ENCODE measurements at regions not wholly inside any gene's neighbourhood (a gene's known extent, or its start where the extent isn't known, plus 50 kb on each side); places are given as distances from the start of the nearest gene placed in this dataset.

DNA sequence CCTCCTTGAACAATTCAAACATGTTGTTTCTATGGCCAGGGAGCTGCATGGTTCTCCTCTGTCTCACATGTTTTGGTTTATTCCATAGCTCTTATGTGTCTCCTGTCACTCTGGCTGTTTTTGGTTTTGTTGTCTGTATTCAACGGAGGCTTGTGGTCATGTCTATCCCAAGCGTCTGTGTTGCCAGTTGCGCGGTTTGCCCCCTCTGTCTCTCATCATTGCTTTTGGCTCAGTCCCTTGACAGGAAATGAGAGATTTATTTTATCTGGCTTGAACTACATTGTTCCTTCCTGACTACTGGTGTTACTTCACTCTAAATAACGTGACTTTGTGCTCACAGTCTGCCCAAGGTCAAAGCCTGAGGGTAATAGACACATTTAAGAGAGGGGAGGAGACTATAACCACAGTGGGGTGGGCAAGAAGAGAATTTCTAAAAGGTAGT, 96.4 kb upstream of the SOX5 start:
- intact Hi-C loops (cut with micrococcal nuclease), result no loop called here
- Mint-ChIP-seq H3K4me1 (ENCODE audit: low read depth) (no peaks in the 10 kb centered on the region), H3K9me3 (no peaks in the 10 kb centered on the region), H3K4me3 (no peak overlapping the region), H3K27me3 (no peaks in the 10 kb centered on the region), H3K27ac (no peak overlapping the region), H3K36me3 (ENCODE audit: low read depth) (no peaks in the 10 kb centered on the region)
- TF ChIP-seq, protein P1, sequence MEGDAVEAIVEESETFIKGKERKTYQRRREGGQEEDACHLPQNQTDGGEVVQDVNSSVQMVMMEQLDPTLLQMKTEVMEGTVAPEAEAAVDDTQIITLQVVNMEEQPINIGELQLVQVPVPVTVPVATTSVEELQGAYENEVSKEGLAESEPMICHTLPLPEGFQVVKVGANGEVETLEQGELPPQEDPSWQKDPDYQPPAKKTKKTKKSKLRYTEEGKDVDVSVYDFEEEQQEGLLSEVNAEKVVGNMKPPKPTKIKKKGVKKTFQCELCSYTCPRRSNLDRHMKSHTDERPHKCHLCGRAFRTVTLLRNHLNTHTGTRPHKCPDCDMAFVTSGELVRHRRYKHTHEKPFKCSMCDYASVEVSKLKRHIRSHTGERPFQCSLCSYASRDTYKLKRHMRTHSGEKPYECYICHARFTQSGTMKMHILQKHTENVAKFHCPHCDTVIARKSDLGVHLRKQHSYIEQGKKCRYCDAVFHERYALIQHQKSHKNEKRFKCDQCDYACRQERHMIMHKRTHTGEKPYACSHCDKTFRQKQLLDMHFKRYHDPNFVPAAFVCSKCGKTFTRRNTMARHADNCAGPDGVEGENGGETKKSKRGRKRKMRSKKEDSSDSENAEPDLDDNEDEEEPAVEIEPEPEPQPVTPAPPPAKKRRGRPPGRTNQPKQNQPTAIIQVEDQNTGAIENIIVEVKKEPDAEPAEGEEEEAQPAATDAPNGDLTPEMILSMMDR (IDR thresholded peaks at IDR 0.05), result no peak
- CTCF ChIA-PET, result no interaction called here
- ATAC-seq, result no peak
- POLR2A ChIA-PET, result no interaction called here
- no peak for DNase-seq

DNA sequence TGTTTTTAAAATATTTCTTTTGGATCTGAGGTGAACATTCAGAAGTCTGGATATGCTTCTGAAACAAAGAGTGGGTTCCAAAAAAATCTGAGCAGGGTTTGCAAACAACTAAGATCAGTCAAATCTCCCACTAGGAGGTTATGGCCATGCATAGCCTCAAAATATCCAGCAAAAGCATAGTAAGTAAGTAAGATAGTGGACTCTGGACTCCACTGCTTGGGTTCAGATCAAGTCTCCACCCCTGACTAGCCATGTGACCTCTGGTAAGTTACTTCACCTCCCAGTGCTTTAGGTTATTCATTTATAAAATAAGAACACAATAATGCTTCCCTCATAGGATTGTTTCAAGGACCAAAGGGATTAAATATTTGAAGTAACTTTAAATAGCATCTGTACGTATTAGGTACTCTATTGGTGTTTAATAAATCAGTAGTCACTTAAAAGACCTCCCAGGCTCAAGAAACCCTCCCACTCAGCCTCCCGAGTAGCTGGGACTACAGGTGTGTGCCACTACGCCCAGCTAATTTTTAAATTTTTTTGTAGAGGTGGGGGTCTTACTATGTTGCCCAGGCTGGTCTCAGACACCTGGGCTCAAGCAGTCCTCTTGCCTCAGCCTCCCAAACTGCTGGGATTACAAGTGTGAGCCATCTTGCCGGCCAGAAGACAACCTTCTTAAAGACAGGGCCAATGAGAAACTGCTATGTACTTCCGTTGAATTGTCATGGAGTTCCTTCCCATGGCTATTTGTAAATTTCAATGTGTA, 95.7 kb upstream of the SOX5 start:
- H3K9me3 Mint-ChIP-seq, result no peaks in the 10 kb centered on the region
- ChIA-PET POLR2A (no interaction called here), CTCF (no interaction called here)
- no peaks in the 10 kb centered on the region for H3K4me1 Mint-ChIP-seq (ENCODE audit: low read depth)
- no peaks in the 10 kb centered on the region for H3K27me3 Mint-ChIP-seq
- H3K36me3 Mint-ChIP-seq (ENCODE audit: low read depth), result no peaks in the 10 kb centered on the region
- H3K27ac Mint-ChIP-seq, result no peak overlapping the region
- TF ChIP-seq, protein P1 (IDR thresholded peaks at IDR 0.05), result no peak
- no peak overlapping the region for H3K4me3 Mint-ChIP-seq
- DNase-seq (no peak), ATAC-seq (no peak)
- intact Hi-C loops (cut with micrococcal nuclease), result no loop called here

DNA sequence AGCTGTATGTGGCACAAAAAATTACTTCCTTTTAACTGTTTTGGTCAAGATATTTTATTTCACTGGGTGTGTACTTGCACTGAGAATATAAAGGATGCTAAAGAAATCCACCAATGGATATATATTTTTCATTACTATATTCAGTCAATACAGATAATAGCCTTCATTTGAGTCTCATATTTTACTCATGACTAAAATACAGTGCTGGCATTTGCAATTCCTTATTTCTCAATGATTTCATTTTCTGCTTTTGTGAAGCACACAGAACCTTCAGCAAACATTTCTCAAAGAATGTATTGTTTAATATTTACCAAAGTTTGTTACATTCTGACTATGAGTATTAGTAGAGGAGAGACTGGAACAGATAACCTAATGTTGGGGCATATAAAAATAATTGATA, 93.2 kb upstream of the SOX5 start:
- Mint-ChIP-seq H3K27me3 (no peaks in the 10 kb centered on the region), H3K4me3 (no peak overlapping the region), H3K36me3 (ENCODE audit: low read depth) (no peaks in the 10 kb centered on the region), H3K9me3 (no peaks in the 10 kb centered on the region), H3K4me1 (ENCODE audit: low read depth) (no peaks in the 10 kb centered on the region), H3K27ac (no peak overlapping the region)
- TF ChIP-seq, protein P1 (IDR thresholded peaks at IDR 0.05), result no peak
- ATAC-seq (no peak), DNase-seq (no peak)
- ChIA-PET POLR2A (no interaction called here), CTCF (no interaction called here)
- intact Hi-C loops (cut with micrococcal nuclease), result no loop called here

DNA sequence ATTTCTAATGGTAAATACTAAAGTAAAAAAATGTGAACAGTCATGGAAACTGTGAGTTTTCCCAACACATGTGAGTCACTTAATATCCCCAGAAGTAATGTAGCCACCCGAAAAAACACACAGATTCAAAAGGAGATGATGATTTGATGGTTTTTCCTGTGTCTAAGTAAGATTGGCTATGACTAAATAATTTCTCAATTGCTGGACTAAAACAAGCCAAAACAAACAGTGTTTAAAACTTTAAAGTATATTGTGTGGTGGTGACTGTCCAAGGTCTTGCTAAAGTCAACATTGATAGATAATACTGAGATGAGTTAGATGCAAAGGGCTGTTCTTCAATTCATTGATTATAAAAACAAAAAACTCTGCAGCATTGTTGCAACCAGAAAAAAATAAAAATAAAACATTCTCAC, 89.6 kb upstream of the SOX5 start:
- Mint-ChIP-seq H3K27ac (no peak overlapping the region), H3K4me1 (ENCODE audit: low read depth) (no peaks in the 10 kb centered on the region), H3K36me3 (ENCODE audit: low read depth) (no peaks in the 10 kb centered on the region), H3K9me3 (no peaks in the 10 kb centered on the region), H3K27me3 (no peaks in the 10 kb centered on the region), H3K4me3 (no peak overlapping the region)
- ChIA-PET POLR2A (no interaction called here), CTCF (no interaction called here)
- ATAC-seq (no peak), DNase-seq (no peak)
- TF ChIP-seq, protein P1 (IDR thresholded peaks at IDR 0.05), result no peak
- intact Hi-C loops (cut with micrococcal nuclease), result no loop called here

DNA sequence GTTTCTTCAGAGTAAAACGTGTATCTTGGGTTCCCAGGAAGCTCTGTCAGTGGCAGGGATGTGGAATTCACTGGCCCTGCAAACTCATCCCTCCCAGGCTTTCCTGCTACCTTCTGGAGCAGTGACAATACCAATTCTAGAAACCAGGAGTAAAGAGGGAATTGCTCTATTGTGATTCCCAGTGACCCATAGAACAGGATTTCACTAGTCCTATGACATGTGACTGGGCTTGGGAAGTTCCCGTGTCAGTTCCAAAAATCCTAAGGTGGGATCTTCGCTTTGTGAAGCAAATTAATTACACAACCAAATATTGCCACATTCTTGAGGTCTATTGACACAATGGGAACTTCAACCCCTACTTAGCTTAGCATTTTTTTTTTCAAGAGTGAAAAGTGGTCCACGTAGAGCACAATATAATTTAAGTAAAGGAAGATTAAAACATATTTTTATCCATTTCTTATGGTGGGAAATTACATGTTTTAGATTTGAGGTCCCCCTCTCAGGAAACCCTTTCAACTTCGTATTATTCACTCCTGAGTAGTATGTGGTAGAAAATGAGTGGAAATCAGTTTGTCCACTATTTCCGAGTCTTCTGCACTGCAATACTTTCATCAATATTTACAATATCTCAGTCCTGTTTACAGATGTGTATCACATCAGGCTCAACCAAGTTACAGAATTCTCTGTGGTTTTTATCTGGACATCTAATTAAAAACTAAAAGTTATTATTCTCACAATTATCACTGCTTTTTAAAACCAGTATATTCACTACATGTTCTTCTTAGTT, 88.9 kb upstream of the SOX5 start:
- ATAC-seq, result no peak
- CTCF ChIA-PET, result no interaction called here
- H3K4me3 Mint-ChIP-seq, result no peak overlapping the region
- intact Hi-C loops (cut with micrococcal nuclease), result no loop called here
- POLR2A ChIA-PET, result no interaction called here
- TF ChIP-seq, protein P1 (IDR thresholded peaks at IDR 0.05), result no peak
- H3K4me1 Mint-ChIP-seq (ENCODE audit: low read depth), result no peaks in the 10 kb centered on the region
- no peaks in the 10 kb centered on the region for H3K9me3 Mint-ChIP-seq
- no peaks in the 10 kb centered on the region for H3K27me3 Mint-ChIP-seq
- no peak overlapping the region for H3K27ac Mint-ChIP-seq
- H3K36me3 Mint-ChIP-seq (ENCODE audit: low read depth), result no peaks in the 10 kb centered on the region
- no peak for DNase-seq
